Suprapubic skin (tissue), 4 donors: ENCODE measurements at regions not wholly inside any gene's neighbourhood (a gene's known extent, or its start where the extent isn't known, plus 50 kb on each side); places are given as distances from the start of the nearest gene placed in this dataset.

Experiments
- CTCF ChIP-seq, 2 donors: fragments of 200-600 bp in 1 of 2; fragments of 450-650 bp in 1 of 2; sonication (generic) in 1 of 2; IDR thresholded peaks; one replicate each; pipeline ENCODE4 v1.5.1; 2016 to 2019; ENCODE audit warnings: antibody characterized with exemption in 2 of 2, mild to moderate bottlenecking in 1 of 2, moderate library complexity in 1 of 2
- EP300 ChIP-seq: sonication (generic); formaldehyde crosslinking; IDR thresholded peaks from one replicate; pipeline ENCODE4 v1.6.1; 2017; ENCODE audit warnings: antibody characterized with exemption
- POLR2A ChIP-seq, 2 donors: fragments of 450-650 bp; IDR thresholded peaks; one replicate each; pipeline ENCODE4 v1.6.1; 2017; ENCODE audit warnings: antibody characterized with exemption in 2 of 2, mild to moderate bottlenecking in 2 of 2, moderate library complexity in 2 of 2
- POLR2AphosphoS5 ChIP-seq, 3 donors: sonication (generic); formaldehyde crosslinking; IDR thresholded peaks; one replicate each; pipeline ENCODE4 v1.6.1; 2017; ENCODE audit warnings: antibody characterized with exemption in 3 of 3

- TF ChIP-seq CTCF (IDR thresholded peaks at IDR 0.05) = no peak
- no peak for TF ChIP-seq POLR2A (IDR thresholded peaks at IDR 0.05)
- no peak for TF ChIP-seq EP300
- no peak for TF ChIP-seq POLR2AphosphoS5 (IDR thresholded peaks at IDR 0.05)
These were observed 449.8 kb downstream of the SHISA9 start for GRCh38 chr16:13351181-13351580.
